MM.1S (cell line): ENCODE measurements at regions not wholly inside any gene's neighbourhood (a gene's known extent, or its start where the extent isn't known, plus 50 kb on each side); places are given as distances from the start of the nearest gene placed in this dataset.

ENCODE experiments used
- DNase-seq: peaks from one replicate; pipeline ENCODE4 v3.0.0-alpha.2; 2015
- H2AFZ ChIP-seq: fragments of 300-600 bp; sonication (generic); 2 replicates; pipeline ENCODE4 v1.6.0; 2016; ENCODE audit warnings: antibody characterized with exemption, low read length
- H3F3A ChIP-seq: fragments of 300-600 bp; sonication (generic); 2 replicates; pipeline ENCODE4 v1.6.1; 2016; ENCODE audit warnings: mild to moderate bottlenecking, antibody characterized with exemption, low read length, moderate library complexity, mixed read lengths; ENCODE audit not compliant: insufficient read depth
- H3K27ac ChIP-seq: fragments of 300-600 bp; sonication (generic); 2 replicates; pipeline ENCODE4 v1.5.1; 2016; ENCODE audit warnings: mild to moderate bottlenecking, low read length
- H3K27me3 ChIP-seq: fragments of 300-600 bp; sonication (generic); replicated peaks from 2 replicates; pipeline ENCODE4 v1.6.0; 2016; ENCODE audit warnings: low read length; ENCODE audit not compliant: insufficient read depth
- H3K36me3 ChIP-seq: fragments of 300-600 bp; sonication (generic); replicated peaks from 2 replicates; pipeline ENCODE4 v1.6.1; 2016; ENCODE audit warnings: mild to moderate bottlenecking, low read length, mixed read lengths; ENCODE audit not compliant: insufficient read depth
- H3K4me1 ChIP-seq: fragments of 300-600 bp; sonication (generic); 2 replicates; pipeline ENCODE4 v1.6.1; 2016; ENCODE audit warnings: low read length, mixed read lengths
- H3K4me2 ChIP-seq: fragments of 300-600 bp; sonication (generic); 2 replicates; pipeline ENCODE4 v1.6.0; 2016; ENCODE audit warnings: low read depth, low read length
- H3K4me3 ChIP-seq: fragments of 300-600 bp; sonication (generic); 2 replicates; pipeline ENCODE4 v1.5.1; 2016; ENCODE audit warnings: low read length, mixed read lengths
- H3K79me2 ChIP-seq: fragments of 300-600 bp; sonication (generic); 2 replicates; pipeline ENCODE4 v1.6.1; 2016; ENCODE audit warnings: mixed run types, low read length, mixed read lengths
- H3K9ac ChIP-seq: fragments of 300-600 bp; sonication (generic); 2 replicates; pipeline ENCODE4 v1.6.1; 2016; ENCODE audit warnings: low read length, mixed read lengths
- H3K9me2 ChIP-seq: fragments of 300-600 bp; sonication (generic); replicated peaks from 2 replicates; pipeline ENCODE4 v1.6.1; 2016; ENCODE audit warnings: mild to moderate bottlenecking, low read length, mixed read lengths; ENCODE audit not compliant: insufficient read depth
- H3K9me3 ChIP-seq: fragments of 300-600 bp; sonication (generic); replicated peaks from 2 replicates; pipeline ENCODE4 v1.6.1; 2016; ENCODE audit warnings: mild to moderate bottlenecking, low read length, mixed read lengths; ENCODE audit not compliant: insufficient read depth
- H4K20me1 ChIP-seq: fragments of 300-600 bp; sonication (generic); 2 replicates; pipeline ENCODE4 v1.6.1; 2016; ENCODE audit warnings: mild to moderate bottlenecking, low read length, moderate library complexity, mixed read lengths; ENCODE audit not compliant: insufficient read depth
- EZH2 ChIP-seq: fragments of 300-600 bp; sonication (generic); optimal IDR thresholded peaks from 2 replicates; pipeline ENCODE3; 2017; ENCODE audit warnings: low read depth, mild to moderate bottlenecking, antibody characterized with exemption, low read length, mixed read lengths
- EZH2phosphoT487 ChIP-seq: fragments of 300-600 bp; sonication (generic); IDR thresholded peaks from 2 replicates; pipeline ENCODE4 v1.6.1; 2018; ENCODE audit warnings: antibody characterized with exemption, low read length
- TF ChIP-seq, protein P1 (sequence below): fragments of 300-600 bp; sonication (generic); IDR thresholded peaks from 2 replicates; pipeline ENCODE4 v1.5.1; 2016; ENCODE audit warnings: antibody characterized with exemption, low read length, mixed read lengths

DNA sequence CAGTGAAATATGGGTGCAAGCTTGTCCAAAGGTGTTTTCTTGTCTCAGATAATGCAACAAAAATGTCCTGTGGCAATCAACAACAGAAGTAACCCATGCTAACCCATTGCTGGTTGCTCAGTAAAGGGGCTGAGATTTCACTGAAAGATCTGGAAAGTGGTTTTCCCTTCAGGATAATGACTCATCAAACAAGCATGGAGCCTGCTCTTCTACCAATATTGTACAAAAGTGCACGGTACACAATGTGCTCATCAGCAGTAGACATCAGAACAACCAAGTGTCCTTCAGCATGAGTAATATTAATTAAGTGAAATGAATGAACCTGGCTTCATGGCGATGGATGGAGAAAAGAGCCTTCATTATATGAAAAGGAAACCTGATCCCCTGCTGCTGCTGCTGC is 287.1 kb upstream of the NEBL start:
- Histone ChIP-seq H3K27me3 (no peaks in the 10 kb centered on the region), H3K9me3 (no peaks in the 10 kb centered on the region), H3K9me2 (no peaks in the 10 kb centered on the region), H2AFZ (no peak overlapping the region), H3F3A (no peaks in the 10 kb centered on the region), H3K36me3 (no peaks in the 10 kb centered on the region), H3K9ac (no peak overlapping the region), H3K4me3 (no peak overlapping the region), H3K27ac (no peak overlapping the region), H4K20me1 (no peaks in the 10 kb centered on the region), H3K79me2 (no peaks in the 10 kb centered on the region), H3K4me1 (no peaks in the 10 kb centered on the region), H3K4me2 (no peak overlapping the region)
- DNase-seq: no peak
- TF ChIP-seq EZH2phosphoT487 (no peak), EZH2 (no peak)
- TF ChIP-seq, protein P1, sequence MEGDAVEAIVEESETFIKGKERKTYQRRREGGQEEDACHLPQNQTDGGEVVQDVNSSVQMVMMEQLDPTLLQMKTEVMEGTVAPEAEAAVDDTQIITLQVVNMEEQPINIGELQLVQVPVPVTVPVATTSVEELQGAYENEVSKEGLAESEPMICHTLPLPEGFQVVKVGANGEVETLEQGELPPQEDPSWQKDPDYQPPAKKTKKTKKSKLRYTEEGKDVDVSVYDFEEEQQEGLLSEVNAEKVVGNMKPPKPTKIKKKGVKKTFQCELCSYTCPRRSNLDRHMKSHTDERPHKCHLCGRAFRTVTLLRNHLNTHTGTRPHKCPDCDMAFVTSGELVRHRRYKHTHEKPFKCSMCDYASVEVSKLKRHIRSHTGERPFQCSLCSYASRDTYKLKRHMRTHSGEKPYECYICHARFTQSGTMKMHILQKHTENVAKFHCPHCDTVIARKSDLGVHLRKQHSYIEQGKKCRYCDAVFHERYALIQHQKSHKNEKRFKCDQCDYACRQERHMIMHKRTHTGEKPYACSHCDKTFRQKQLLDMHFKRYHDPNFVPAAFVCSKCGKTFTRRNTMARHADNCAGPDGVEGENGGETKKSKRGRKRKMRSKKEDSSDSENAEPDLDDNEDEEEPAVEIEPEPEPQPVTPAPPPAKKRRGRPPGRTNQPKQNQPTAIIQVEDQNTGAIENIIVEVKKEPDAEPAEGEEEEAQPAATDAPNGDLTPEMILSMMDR: no peak

DNA sequence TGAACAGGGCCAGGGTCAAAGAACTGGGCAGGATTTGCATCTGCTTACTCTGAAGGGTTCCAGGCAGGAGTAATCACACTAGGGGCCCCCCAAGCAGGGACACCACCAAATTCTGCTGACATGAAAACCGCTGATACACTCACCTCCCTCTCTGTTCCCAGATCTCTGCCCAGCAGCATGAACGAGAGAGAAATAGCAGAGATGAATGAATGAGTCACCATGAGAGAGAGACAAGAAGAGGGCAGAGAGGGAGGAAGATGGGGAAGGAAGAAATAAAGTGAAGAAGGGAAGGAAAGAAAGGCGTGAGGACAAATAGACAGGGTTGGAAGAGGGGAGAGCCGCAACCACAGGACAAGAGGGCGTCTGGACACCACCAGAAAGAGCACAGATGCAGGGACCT is 285.9 kb upstream of the NEBL start:
- H3K4me2 ChIP-seq: no peak overlapping the region
- H3F3A ChIP-seq: no peaks in the 10 kb centered on the region
- H3K79me2 ChIP-seq: no peaks in the 10 kb centered on the region
- H3K27me3 ChIP-seq: no peaks in the 10 kb centered on the region
- H4K20me1 ChIP-seq: no peaks in the 10 kb centered on the region
- no peak for TF ChIP-seq EZH2
- no peak for TF ChIP-seq EZH2phosphoT487
- TF ChIP-seq, protein P1: no peak
- no peaks in the 10 kb centered on the region for H3K36me3 ChIP-seq
- H3K9me2 ChIP-seq: no peaks in the 10 kb centered on the region
- no peak overlapping the region for H2AFZ ChIP-seq
- no peak overlapping the region for H3K4me3 ChIP-seq
- DNase-seq: no peak
- no peaks in the 10 kb centered on the region for H3K4me1 ChIP-seq
- H3K9ac ChIP-seq: no peak overlapping the region
- no peak overlapping the region for H3K27ac ChIP-seq
- H3K9me3 ChIP-seq: no peaks in the 10 kb centered on the region

DNA sequence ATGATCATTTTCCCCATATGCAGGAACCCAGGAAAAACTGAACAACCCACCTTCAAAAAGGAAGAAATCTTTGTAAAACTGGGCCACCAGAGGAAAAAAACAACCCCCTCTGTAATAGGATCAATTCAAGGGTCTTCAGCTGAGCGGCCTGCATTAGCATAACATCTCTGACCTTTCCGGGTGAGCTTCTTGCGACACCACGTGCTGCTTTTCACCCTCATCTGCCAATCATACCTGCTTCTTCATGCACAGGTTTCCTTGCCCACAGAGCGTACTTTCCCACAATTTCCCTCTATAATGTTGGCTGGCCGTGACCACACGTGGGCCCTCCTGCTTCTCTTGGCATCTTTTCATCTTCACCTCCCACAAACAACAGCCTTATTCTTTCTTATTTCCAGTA is 284.3 kb upstream of the NEBL start:
- Histone ChIP-seq H3K4me3 (no peak overlapping the region), H3K79me2 (no peaks in the 10 kb centered on the region), H3F3A (no peaks in the 10 kb centered on the region), H3K27ac (no peak overlapping the region), H3K4me1 (no peaks in the 10 kb centered on the region), H4K20me1 (no peaks in the 10 kb centered on the region), H3K9ac (no peak overlapping the region), H3K4me2 (no peak overlapping the region), H3K9me3 (no peaks in the 10 kb centered on the region), H3K9me2 (no peaks in the 10 kb centered on the region), H2AFZ (no peak overlapping the region), H3K36me3 (no peaks in the 10 kb centered on the region), H3K27me3 (no peaks in the 10 kb centered on the region)
- DNase-seq: no peak
- no peak for TF ChIP-seq EZH2phosphoT487
- TF ChIP-seq EZH2: no peak
- TF ChIP-seq, protein P1: no peak
